SJCRH30 (cell line): ENCODE measurements at regions not wholly inside any gene's neighbourhood (a gene's known extent, or its start where the extent isn't known, plus 50 kb on each side); places are given as distances from the start of the nearest gene placed in this dataset.
A peak's percentile ranks its signal among the peaks of the same experiment; 100 is the strongest.
"Not testable (repeated sequence)": the region's sequence is repeated elsewhere in the genome, so short reads cannot be mapped to it uniquely, and the experiment has no call there.

Source experiments
- DNase-seq, 2 experiments: peaks; one replicate each; pipeline ENCODE4 v3.0.0-alpha.2; 2015 to 2020
- H3K27ac ChIP-seq: fragments of 250-450 bp; sonication (Bioruptor Pico); 2 replicates; pipeline ENCODE4 v1.5.1; 2020; ENCODE audit warnings: mild to moderate bottlenecking, moderate library complexity
- H3K27me3 ChIP-seq: fragments of 250-450 bp; sonication (Bioruptor Pico); 2 replicates; pipeline ENCODE4 v1.5.1; 2020; ENCODE audit warnings: mild to moderate bottlenecking, moderate library complexity
- H3K36me3 ChIP-seq: fragments of 250-450 bp; sonication (Bioruptor Pico); 2 replicates; pipeline ENCODE4 v1.5.1; 2020; ENCODE audit warnings: mild to moderate bottlenecking, moderate library complexity
- H3K4me1 ChIP-seq: fragments of 250-450 bp; sonication (Bioruptor Pico); 2 replicates; pipeline ENCODE4 v1.5.1; 2020; ENCODE audit warnings: mild to moderate bottlenecking, moderate library complexity
- H3K4me3 ChIP-seq: fragments of 250-450 bp; sonication (Bioruptor Pico); 2 replicates; pipeline ENCODE4 v1.5.1; 2020; ENCODE audit warnings: mild to moderate bottlenecking, moderate library complexity
- H3K9me3 ChIP-seq: fragments of 250-450 bp; sonication (Bioruptor Pico); replicated peaks from 2 replicates; pipeline ENCODE4 v1.5.1; 2020; ENCODE audit warnings: mild to moderate bottlenecking, moderate library complexity

- H3K27me3 ChIP-seq, DNase-seq, H3K4me1 ChIP-seq, H3K4me3 ChIP-seq, H3K27ac ChIP-seq, H3K36me3 ChIP-seq, H3K9me3 ChIP-seq: not testable (repeated sequence)
These were observed 959.8 kb upstream of the ROBO1 start for GRCh38 chr3:80727561-80727960.

DNA sequence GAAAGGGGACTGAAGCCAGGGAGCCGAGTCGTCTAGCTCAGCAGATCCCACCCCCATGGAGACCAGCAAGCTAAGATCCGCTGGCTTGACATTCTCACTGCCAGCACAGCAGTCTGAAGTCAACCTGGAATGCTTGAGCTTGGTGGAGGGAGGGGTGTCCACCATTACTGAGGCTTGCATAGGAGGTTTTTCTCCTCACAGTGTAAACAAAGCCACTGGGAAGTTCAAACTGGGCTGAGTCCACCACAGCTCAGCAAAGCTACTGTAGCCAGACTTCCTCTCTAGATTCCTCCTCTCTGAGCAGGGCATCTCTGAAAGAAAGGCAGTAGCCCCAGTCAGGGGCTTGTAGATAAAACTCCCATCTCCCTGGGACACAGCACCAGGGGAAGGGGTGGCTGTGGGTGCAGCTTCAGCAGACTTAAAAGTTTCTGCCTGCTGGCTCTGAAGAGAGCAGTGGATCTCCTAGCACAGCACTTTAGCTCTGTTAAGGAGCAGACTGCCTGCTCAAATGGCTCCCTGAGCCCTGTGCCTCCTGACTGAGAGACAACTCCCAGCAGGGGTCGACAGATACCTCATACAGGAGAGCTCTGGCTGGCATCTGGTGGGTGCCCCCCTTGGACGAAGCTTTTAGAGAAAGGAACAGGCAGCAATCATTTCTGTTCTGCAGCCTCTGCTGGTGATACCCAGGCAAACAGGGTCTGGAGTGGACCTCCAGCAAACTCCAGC, 942.0 kb upstream of the ROBO1 start:
- H3K9me3 ChIP-seq, H3K36me3 ChIP-seq, H3K4me1 ChIP-seq, DNase-seq, H3K27me3 ChIP-seq, H3K4me3 ChIP-seq, H3K27ac ChIP-seq: not testable (repeated sequence)

DNA sequence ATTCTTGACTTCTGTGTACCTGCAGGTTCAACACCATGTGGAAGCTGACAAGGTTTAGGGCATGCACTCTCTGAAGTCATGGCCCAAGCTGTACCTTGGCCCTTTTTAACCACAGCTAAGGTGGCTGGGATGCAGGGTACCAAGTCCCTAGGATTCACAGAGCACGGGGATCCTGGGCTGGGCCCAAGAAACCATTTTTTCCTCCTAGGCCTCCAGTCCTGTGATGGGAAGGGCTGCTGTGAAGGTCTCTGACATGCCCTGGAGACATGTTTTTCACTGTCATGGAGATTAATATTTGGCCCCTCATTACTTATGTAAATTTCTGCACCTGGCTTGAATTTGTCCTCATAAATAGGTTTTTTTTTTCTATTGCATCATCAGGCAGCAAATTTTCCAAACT, 937.5 kb upstream of the ROBO1 start:
- no peak overlapping the region for H3K4me3 ChIP-seq
- no peaks in the 10 kb centered on the region for H3K9me3 ChIP-seq
- H3K27me3 ChIP-seq = no peaks in the 10 kb centered on the region
- H3K4me1 ChIP-seq = no peaks in the 10 kb centered on the region
- H3K27ac ChIP-seq = no peak overlapping the region
- DNase-seq = no peak
- H3K36me3 ChIP-seq = no peaks in the 10 kb centered on the region

DNA sequence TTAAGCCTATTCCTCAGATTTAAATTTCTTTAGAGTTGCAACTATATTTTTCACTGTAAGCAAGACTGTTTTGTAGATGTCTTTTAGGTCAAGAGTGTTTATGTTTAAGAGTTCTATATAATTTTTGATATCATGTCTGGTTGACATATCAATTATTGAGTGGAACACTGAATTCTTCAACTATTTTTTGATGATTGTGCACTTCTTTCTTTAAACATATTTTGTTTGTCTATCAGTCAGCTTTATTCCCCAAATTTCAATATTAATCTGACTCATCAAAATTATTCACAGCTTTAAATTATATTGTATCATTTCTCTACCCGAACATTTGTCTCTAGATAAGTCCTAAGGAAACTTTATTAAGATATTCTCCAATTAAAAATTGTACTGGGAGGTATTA, 933.6 kb upstream of the ROBO1 start:
- Histone ChIP-seq H3K4me3 (no peak overlapping the region), H3K9me3 (no peaks in the 10 kb centered on the region), H3K36me3 (no peaks in the 10 kb centered on the region), H3K27ac (no peak overlapping the region), H3K27me3 (no peaks in the 10 kb centered on the region), H3K4me1 (no peaks in the 10 kb centered on the region)
- no peak for DNase-seq

- Histone ChIP-seq H3K4me1 (no peaks in the 10 kb centered on the region), H3K9me3 (no peaks in the 10 kb centered on the region), H3K27ac (no peak overlapping the region), H3K27me3 (no peaks in the 10 kb centered on the region), H3K36me3 (no peaks in the 10 kb centered on the region), H3K4me3 (no peak overlapping the region)
- no peak for DNase-seq
These were observed 929.5 kb upstream of the ROBO1 start for GRCh38 chr3:80697291-80697690.

DNA sequence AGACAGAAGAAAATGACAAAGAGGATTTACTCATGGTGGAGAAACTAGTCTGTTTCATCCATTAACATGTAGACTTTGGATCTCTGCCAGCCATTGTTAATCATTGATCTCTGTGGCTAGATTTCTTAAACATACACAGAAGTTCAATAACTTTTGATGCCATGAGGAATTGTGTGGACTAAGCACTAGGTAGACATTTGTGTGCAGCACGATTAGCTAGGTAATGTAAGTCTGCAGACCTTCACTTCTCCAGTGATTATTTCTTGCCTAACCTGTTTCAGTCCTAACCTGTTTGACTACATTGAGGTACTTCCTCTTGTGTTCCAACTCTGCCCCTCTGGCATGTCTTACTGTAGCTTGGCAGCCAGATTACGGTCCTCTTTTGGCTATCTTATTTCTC, 928.5 kb upstream of the ROBO1 start:
- H3K27me3 ChIP-seq = no peaks in the 10 kb centered on the region
- no peak for DNase-seq
- no peak overlapping the region for H3K27ac ChIP-seq
- no peaks in the 10 kb centered on the region for H3K9me3 ChIP-seq
- no peaks in the 10 kb centered on the region for H3K4me1 ChIP-seq
- H3K4me3 ChIP-seq = no peak overlapping the region
- no peaks in the 10 kb centered on the region for H3K36me3 ChIP-seq

- Histone ChIP-seq H3K4me1 (no peaks in the 10 kb centered on the region), H3K27me3 (no peaks in the 10 kb centered on the region), H3K27ac (no peak overlapping the region), H3K36me3 (no peaks in the 10 kb centered on the region), H3K4me3 (no peak overlapping the region), H3K9me3 (no peaks in the 10 kb centered on the region)
- DNase-seq = peak in 1 of 2 experiments; percentile 59
These were observed 921.0 kb upstream of the ROBO1 start for GRCh38 chr3:80688814-80689213.

DNA sequence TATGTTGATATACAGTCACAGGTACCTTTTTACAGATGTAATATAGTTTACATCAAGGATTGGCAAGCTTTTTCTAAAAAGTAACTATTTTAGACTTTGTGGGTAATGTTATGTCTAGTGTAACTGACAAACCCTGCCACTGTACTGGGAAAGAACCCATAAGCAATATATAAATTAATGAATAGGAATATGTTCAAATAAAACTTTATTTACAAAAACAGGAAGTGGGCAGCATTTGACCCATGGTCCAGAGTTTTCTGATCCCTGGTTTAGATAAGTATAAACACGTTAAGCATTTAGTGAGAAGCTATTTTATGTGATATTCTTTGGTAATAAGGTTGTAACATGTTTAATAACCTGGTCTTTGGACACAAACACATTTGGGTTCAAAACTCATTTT, 915.2 kb upstream of the ROBO1 start:
- no peak overlapping the region for H3K4me3 ChIP-seq
- H3K27ac ChIP-seq = no peak overlapping the region
- H3K36me3 ChIP-seq = no peaks in the 10 kb centered on the region
- H3K27me3 ChIP-seq = no peaks in the 10 kb centered on the region
- H3K9me3 ChIP-seq = no peaks in the 10 kb centered on the region
- H3K4me1 ChIP-seq = no peaks in the 10 kb centered on the region
- no peak for DNase-seq

DNA sequence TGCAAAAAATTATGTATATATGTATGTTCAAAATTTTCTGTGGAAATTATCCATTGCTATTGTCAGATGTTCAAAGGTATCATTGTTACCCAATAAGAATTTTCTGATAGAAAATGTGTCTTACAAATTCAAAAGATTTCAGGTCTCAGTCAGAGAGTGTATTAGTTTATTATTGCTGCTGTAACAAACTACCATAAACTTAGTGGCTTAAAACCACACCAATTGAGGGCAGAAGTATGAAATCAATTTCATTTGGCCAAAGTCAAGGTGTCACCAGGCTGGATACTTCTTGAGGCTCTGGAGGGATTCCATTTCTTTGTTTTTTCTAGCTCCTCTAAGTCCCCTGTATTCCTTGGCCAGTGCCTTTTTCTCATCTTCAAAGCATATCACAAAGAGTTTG, 914.4 kb upstream of the ROBO1 start:
- no peaks in the 10 kb centered on the region for H3K9me3 ChIP-seq
- H3K27ac ChIP-seq = no peak overlapping the region
- no peak overlapping the region for H3K4me3 ChIP-seq
- no peaks in the 10 kb centered on the region for H3K4me1 ChIP-seq
- no peaks in the 10 kb centered on the region for H3K36me3 ChIP-seq
- H3K27me3 ChIP-seq = no peaks in the 10 kb centered on the region
- no peak for DNase-seq

DNA sequence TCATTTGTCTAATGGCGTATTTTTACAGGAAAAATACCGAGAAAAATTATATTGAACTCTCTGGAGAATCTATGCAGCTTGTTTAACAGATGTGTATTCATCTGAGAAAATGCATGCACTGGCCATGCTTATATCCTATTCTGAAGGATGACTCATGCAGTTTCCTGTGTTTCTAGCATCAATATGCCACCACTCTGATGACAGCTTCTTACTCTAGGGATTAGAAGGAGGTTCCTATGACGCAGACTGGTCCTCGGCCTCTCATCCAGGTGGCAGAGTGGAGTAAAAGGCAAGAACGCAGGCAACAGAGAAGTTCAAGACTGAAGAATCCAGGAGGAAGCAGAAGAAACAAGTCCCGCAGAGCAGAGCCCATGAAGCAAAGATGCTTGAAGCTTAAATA, 910.0 kb upstream of the ROBO1 start:
- H3K9me3 ChIP-seq = no peaks in the 10 kb centered on the region
- H3K36me3 ChIP-seq = no peaks in the 10 kb centered on the region
- no peak overlapping the region for H3K4me3 ChIP-seq
- H3K27ac ChIP-seq = no peak overlapping the region
- H3K4me1 ChIP-seq = no peaks in the 10 kb centered on the region
- H3K27me3 ChIP-seq = no peaks in the 10 kb centered on the region
- DNase-seq = peak in 1 of 2 experiments; percentile 22

DNA sequence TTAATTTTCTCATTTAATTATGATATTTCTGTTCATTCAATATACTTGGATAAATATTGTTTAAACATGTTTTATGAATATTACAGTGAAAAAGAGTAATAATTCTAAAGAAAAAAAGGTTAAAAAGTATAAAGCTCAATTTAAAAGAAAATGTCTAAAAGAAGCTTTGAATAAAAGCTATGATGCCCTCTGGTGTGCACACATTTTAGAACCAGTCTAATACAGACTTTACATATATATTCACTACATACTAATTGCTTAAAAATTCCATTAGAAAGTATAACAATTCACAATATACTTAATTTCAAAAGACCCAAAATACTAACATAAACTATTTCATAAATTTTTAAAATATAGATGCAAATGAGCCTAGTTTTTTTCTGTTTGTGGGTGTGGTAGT, 909.1 kb upstream of the ROBO1 start:
- Histone ChIP-seq H3K27me3 (no peaks in the 10 kb centered on the region), H3K27ac (no peak overlapping the region), H3K4me1 (no peaks in the 10 kb centered on the region), H3K9me3 (no peaks in the 10 kb centered on the region), H3K4me3 (no peak overlapping the region), H3K36me3 (no peaks in the 10 kb centered on the region)
- DNase-seq = no peak

DNA sequence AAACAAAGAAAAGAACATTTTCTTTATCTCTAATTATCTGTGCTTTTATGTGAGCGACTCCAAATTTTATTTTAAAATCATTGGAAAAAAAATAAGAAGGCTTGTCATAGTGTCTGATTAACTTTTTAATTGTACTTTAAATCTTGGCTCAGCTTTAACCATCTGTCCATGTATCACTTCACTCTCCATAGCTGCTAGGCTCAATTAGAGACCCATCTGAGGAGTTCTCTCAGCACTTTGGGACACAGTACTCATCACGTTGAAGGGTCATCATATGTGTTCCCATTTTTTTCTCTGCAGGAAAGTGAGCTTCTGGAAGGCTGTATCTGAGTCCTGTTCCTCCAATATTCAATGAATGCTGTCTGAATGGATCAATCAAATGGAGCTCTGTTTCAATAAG, 908.5 kb upstream of the ROBO1 start:
- no peak overlapping the region for H3K4me3 ChIP-seq
- no peaks in the 10 kb centered on the region for H3K36me3 ChIP-seq
- no peaks in the 10 kb centered on the region for H3K27me3 ChIP-seq
- no peak overlapping the region for H3K27ac ChIP-seq
- H3K9me3 ChIP-seq = no peaks in the 10 kb centered on the region
- no peak for DNase-seq
- H3K4me1 ChIP-seq = no peaks in the 10 kb centered on the region

- H3K9me3 ChIP-seq = no peaks in the 10 kb centered on the region
- no peaks in the 10 kb centered on the region for H3K36me3 ChIP-seq
- H3K4me3 ChIP-seq = no peak overlapping the region
- H3K27ac ChIP-seq = no peak overlapping the region
- no peak for DNase-seq
- no peaks in the 10 kb centered on the region for H3K27me3 ChIP-seq
- H3K4me1 ChIP-seq = no peaks in the 10 kb centered on the region
These were observed 908.0 kb upstream of the ROBO1 start for GRCh38 chr3:80675790-80676189.

DNA sequence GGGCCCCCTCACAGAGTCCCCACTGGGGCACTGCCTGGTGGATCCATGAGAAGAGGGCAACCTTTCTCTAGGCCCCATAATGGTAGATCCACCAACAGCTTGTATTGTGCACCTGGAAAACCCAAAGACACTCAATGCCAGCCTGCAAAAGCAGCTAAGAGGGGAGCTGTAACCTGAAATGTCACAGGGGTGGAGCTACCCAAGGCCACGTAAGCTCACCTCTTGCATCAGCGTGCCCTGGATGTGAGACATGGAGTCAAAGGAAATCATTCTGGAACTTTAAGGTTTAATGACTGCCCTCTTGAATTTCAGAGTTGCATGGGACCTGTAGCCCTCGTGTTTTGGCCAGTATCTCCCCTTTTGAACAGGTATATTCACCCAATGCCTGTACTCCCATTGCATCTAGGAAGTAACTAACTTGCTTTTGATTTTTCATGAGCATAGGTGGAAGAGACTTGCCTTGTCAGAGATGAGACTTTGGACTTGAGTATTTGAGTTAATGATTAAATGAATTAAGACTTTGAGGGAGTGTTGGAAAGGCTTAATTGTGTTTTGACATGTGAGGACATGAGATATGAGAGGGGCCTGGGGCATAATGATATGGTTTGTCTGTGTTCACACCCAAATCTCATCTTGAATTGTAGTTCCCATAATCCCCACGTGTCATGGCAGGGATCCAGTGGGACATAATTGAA, 900.9 kb upstream of the ROBO1 start:
- Histone ChIP-seq H3K9me3 (peaks cover 3% of the 10 kb centered on the region; the same call in 1 of the 2 replicates), H3K27ac (no peak overlapping the region), H3K27me3 (no peaks in the 10 kb centered on the region), H3K4me1 (no peaks in the 10 kb centered on the region), H3K4me3 (no peak overlapping the region), H3K36me3 (no peaks in the 10 kb centered on the region)
- DNase-seq = no peak

DNA sequence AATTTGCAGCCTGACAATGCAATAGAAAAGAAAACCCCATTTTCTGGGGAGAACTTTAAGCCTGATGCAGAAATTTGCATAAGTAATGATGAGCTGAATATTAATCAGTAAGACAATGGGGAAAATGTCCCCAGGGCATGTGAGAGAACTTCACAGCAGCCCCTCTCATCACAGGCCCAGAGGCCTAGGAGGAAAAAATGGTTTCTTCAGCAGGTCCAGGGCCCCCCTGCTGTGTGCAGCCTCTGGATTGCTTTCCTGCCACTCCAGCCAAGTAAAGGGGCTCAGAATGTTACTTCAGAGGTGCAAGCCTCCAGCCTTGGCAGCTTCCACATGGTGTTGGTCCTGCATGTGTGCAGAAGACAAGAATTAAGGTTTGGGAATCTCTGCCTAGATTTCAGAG, 900.3 kb upstream of the ROBO1 start:
- H3K4me1 ChIP-seq = no peaks in the 10 kb centered on the region
- H3K27ac ChIP-seq = no peak overlapping the region
- no peaks in the 10 kb centered on the region for H3K36me3 ChIP-seq
- DNase-seq = no peak
- peaks cover 3% of the 10 kb centered on the region; the same call in 1 of the 2 replicates for H3K9me3 ChIP-seq
- H3K4me3 ChIP-seq = no peak overlapping the region
- no peaks in the 10 kb centered on the region for H3K27me3 ChIP-seq

DNA sequence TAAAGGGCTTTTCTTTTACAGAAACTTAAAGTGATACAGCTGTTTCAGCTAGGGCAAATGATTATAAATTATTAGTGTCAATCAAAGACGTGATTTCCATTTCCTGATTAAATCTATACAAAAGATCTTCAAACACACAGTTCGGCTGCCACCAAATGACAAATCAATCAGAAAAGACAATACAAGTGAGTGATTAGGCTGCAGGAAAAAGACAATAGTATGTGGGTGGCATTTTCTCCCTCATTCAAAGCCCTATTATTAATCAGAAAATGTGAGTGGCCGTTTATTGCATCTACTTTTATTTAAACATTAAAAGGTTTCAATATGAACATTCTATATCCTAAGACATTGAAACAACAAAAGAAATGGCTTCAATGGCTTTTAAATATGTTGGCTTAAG, 895.6 kb upstream of the ROBO1 start:
- DNase-seq = no peak
- Histone ChIP-seq H3K27ac (no peak overlapping the region), H3K9me3 (no peaks in the 10 kb centered on the region), H3K4me1 (no peaks in the 10 kb centered on the region), H3K27me3 (no peaks in the 10 kb centered on the region), H3K36me3 (no peaks in the 10 kb centered on the region), H3K4me3 (no peak overlapping the region)
